ENCODE measurements at regions not wholly inside any gene's neighbourhood (a gene's known extent, or its start where the extent isn't known, plus 50 kb on each side); places are given as distances from the start of the nearest gene placed in this dataset.

DNA sequence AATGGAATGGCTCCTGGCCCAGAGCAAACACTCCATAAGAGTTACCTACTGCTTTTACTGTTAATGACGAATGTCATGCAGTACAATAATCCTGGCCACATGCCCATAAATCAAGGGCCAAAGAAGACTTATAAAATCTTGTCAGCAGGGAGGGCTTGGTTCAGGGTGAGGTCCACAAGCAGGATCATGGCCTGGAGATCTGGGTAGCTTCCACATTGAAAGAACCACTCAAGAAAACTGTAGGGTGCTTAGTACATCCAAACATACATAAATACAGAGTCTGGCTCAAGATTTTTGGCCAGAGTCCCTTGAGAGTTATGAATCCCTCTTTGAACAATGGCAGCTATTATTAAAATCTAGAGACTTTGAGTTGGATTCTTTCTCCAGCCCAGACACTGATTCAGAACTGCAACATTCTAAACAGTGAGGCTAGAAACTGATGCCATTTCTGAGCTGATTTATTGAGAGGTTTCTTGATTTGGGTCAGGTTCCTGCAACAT lies 188.7 kb downstream of the CDC5L start:
- H3K4me1 ChIP-seq (ENCODE audit: insufficient read depth, low read length, severe bottlenecking) = no peaks in the 10 kb centered on the region
- H3K27ac ChIP-seq (ENCODE audit: low read depth, low read length, poor library complexity, severe bottlenecking) = no peak overlapping the region
- no peaks in the 10 kb centered on the region for H3K79me2 ChIP-seq (ENCODE audit: insufficient read depth, low read length)
- no peaks in the 10 kb centered on the region for H3K9me2 ChIP-seq (ENCODE audit: low read depth, low read length)
- H3K36me3 ChIP-seq (ENCODE audit: insufficient read depth, low read length) = no peaks in the 10 kb centered on the region
- no peak overlapping the region for H3K4me2 ChIP-seq (ENCODE audit: low read length)
- H3K4me3 ChIP-seq (ENCODE audit: low read depth, low read length, poor library complexity, severe bottlenecking) = no peak overlapping the region
- H4K20me1 ChIP-seq (ENCODE audit: insufficient read depth, low read length) = no peaks in the 10 kb centered on the region
- H2AFZ ChIP-seq (ENCODE audit: low read length) = no peak overlapping the region
- no peak for TF ChIP-seq EZH2 (IDR thresholded peaks at IDR 0.05; ENCODE audit: borderline replicate concordance, low read length)
- no peak for TF ChIP-seq CTCF (IDR thresholded peaks at IDR 0.05; ENCODE audit: low read length)
- no peaks in the 10 kb centered on the region for H3F3A ChIP-seq (ENCODE audit: insufficient read depth, low read length)
- H3K9ac ChIP-seq (ENCODE audit: low read length) = no peak overlapping the region
- H3K9me3 ChIP-seq (ENCODE audit: low read length) = no peaks in the 10 kb centered on the region
- no peaks in the 10 kb centered on the region for H3K27me3 ChIP-seq (ENCODE audit: insufficient read depth, low read length)

DNA sequence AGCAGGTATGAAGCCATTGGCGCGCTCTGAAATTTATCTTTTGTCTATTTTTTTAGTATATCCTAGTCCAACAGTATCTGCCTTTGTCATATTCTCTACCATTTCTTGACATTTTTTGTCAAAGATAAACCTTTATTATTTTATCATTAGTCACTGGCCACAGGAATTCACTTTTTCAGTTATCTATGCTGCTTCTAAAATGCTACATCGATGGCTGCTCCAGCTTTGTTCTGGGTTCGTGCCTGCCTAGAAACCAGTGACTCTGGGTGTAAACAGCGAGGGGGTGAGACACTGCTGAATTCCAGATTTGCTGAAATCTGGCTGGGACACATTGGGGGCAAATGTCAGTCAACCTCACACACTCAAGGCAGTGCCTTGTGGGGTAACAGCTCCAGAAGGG lies 193.4 kb downstream of the CDC5L start:
- Histone ChIP-seq H3K4me3 (ENCODE audit: low read depth, low read length, poor library complexity, severe bottlenecking) (no peak overlapping the region), H3K4me1 (ENCODE audit: insufficient read depth, low read length, severe bottlenecking) (no peaks in the 10 kb centered on the region), H3K79me2 (ENCODE audit: insufficient read depth, low read length) (no peaks in the 10 kb centered on the region), H4K20me1 (ENCODE audit: insufficient read depth, low read length) (no peaks in the 10 kb centered on the region), H3K9ac (ENCODE audit: low read length) (no peak overlapping the region), H3F3A (ENCODE audit: insufficient read depth, low read length) (no peaks in the 10 kb centered on the region), H3K4me2 (ENCODE audit: low read length) (no peak overlapping the region), H3K27me3 (ENCODE audit: insufficient read depth, low read length) (no peaks in the 10 kb centered on the region), H3K9me2 (ENCODE audit: low read depth, low read length) (no peaks in the 10 kb centered on the region), H3K27ac (ENCODE audit: low read depth, low read length, poor library complexity, severe bottlenecking) (no peak overlapping the region), H2AFZ (ENCODE audit: low read length) (no peak overlapping the region), H3K9me3 (ENCODE audit: low read length) (no peaks in the 10 kb centered on the region), H3K36me3 (ENCODE audit: insufficient read depth, low read length) (no peaks in the 10 kb centered on the region)
- no peak for TF ChIP-seq CTCF (IDR thresholded peaks at IDR 0.05; ENCODE audit: low read length)
- no peak for TF ChIP-seq EZH2 (IDR thresholded peaks at IDR 0.05; ENCODE audit: borderline replicate concordance, low read length)

DNA sequence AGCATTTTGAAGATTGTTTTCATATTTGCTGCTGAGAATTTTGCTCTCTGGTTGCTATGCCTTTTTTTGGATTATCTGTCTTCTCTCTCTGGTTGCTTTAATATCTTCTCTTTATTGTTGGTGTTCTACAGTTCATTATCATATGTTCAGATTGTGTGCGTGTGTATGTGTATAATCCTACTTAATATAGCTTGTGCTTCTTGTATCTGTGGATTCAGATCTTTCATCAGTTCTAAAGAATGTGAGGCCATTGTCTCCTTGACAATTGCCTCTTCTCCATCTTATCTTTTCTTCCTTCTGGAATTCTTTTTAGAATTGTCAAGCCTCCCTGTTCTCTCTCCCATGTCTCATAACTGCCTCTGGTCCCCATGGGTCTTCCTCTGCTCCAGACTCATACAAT lies 195.4 kb downstream of the CDC5L start:
- TF ChIP-seq CTCF (IDR thresholded peaks at IDR 0.05; ENCODE audit: low read length) (no peak), EZH2 (IDR thresholded peaks at IDR 0.05; ENCODE audit: borderline replicate concordance, low read length) (no peak)
- Histone ChIP-seq H4K20me1 (ENCODE audit: insufficient read depth, low read length) (no peaks in the 10 kb centered on the region), H3K27ac (ENCODE audit: low read depth, low read length, poor library complexity, severe bottlenecking) (no peak overlapping the region), H3K4me3 (ENCODE audit: low read depth, low read length, poor library complexity, severe bottlenecking) (no peak overlapping the region), H3K4me2 (ENCODE audit: low read length) (no peak overlapping the region), H3K79me2 (ENCODE audit: insufficient read depth, low read length) (no peaks in the 10 kb centered on the region), H3F3A (ENCODE audit: insufficient read depth, low read length) (no peaks in the 10 kb centered on the region), H2AFZ (ENCODE audit: low read length) (no peak overlapping the region), H3K4me1 (ENCODE audit: insufficient read depth, low read length, severe bottlenecking) (no peaks in the 10 kb centered on the region), H3K36me3 (ENCODE audit: insufficient read depth, low read length) (no peaks in the 10 kb centered on the region), H3K9ac (ENCODE audit: low read length) (no peak overlapping the region), H3K9me2 (ENCODE audit: low read depth, low read length) (no peaks in the 10 kb centered on the region), H3K9me3 (ENCODE audit: low read length) (no peaks in the 10 kb centered on the region), H3K27me3 (ENCODE audit: insufficient read depth, low read length) (no peaks in the 10 kb centered on the region)

Data from OCI-LY1 (cell line).